CD4-positive, alpha-beta T cell (primary cell): ENCODE measurements at regions not wholly inside any gene's neighbourhood (a gene's known extent, or its start where the extent isn't known, plus 50 kb on each side); places are given as distances from the start of the nearest gene placed in this dataset.
A peak's percentile ranks its signal among the peaks of the same experiment; 100 is the strongest.
"Not testable (repeated sequence)": the region's sequence is repeated elsewhere in the genome, so short reads cannot be mapped to it uniquely, and the experiment has no call there.

Experiments used
- ATAC-seq: fragments of 200-7000 bp; cut with Tn5 transposase; one replicate; pipeline ENCODE4 v1.10.0; 2022; ENCODE audit warnings: mild to moderate bottlenecking; ENCODE audit not compliant: poor library complexity
- CTCF ChIA-PET: fragments of 350-600 bp; sonication (Branson Sonifier 250); formaldehyde crosslinking; loops from one replicate; lab custom pipeline; 2021; ENCODE audit warnings: antibody characterized with exemption, inconsistent platforms; lab: Charles Lee
- POLR2A ChIA-PET: fragments of 350-600 bp; sonication (Branson Sonifier 250); formaldehyde crosslinking; loops from one replicate; lab custom pipeline; 2021; ENCODE audit warnings: antibody characterized with exemption, inconsistent platforms; lab: Charles Lee
- DNase-seq, 14 experiments: peaks; one replicate each; pipeline ENCODE4 v3.0.0-alpha.2; 2013 to 2020; ENCODE audit warnings: mixed read lengths in 2 of 14
- H3K27ac ChIP-seq, 2 donors: one replicate each; pipeline versions ENCODE4 v1.5.1 to v1.7.0; 2013; ENCODE audit warnings: low read length in 2 of 2, low read depth in 1 of 2, mild to moderate bottlenecking in 1 of 2
- H3K27me3 ChIP-seq, 2 experiments: 1 replicate in 1 of 2; 2 replicates in 1 of 2; pipeline versions ENCODE4 v1.6.1 to v1.7.0; 2013; ENCODE audit warnings: low read length in 2 of 2, control low read depth in 1 of 2, mild to moderate bottlenecking in 1 of 2, moderate library complexity in 1 of 2; ENCODE audit not compliant: insufficient read depth in 2 of 2, control insufficient read depth in 1 of 2
- H3K36me3 ChIP-seq: one replicate; pipeline ENCODE4 v1.6.1; 2013; ENCODE audit warnings: low read length, control low read depth; ENCODE audit not compliant: insufficient read depth
- H3K4me1 ChIP-seq: one replicate; pipeline ENCODE4 v1.6.1; 2013; ENCODE audit warnings: low read length, control low read depth; ENCODE audit not compliant: insufficient read depth
- H3K4me3 ChIP-seq: one replicate; pipeline ENCODE4 v1.5.1; 2013; ENCODE audit warnings: mild to moderate bottlenecking, low read length, moderate library complexity
- H3K9me3 ChIP-seq, 2 experiments: 1 replicate in 1 of 2; 2 replicates in 1 of 2; pipeline versions ENCODE4 v1.6.1 to v1.7.0; 2013; ENCODE audit warnings: low read length in 2 of 2, mild to moderate bottlenecking in 2 of 2, control low read depth in 1 of 2, moderate library complexity in 1 of 2; ENCODE audit not compliant: control insufficient read depth in 1 of 2, insufficient read depth in 1 of 2
- H3K27ac Mint-ChIP-seq: one replicate; pipeline ENCODE4 v1.8.0; 2020; ENCODE audit warnings: mixed read lengths
- H3K27me3 Mint-ChIP-seq: one replicate; pipeline ENCODE4 v1.8.0; 2021; ENCODE audit warnings: mixed read lengths
- H3K36me3 Mint-ChIP-seq: one replicate; pipeline ENCODE4 v1.8.0; 2021; ENCODE audit warnings: low read depth, mixed read lengths
- H3K4me1 Mint-ChIP-seq: one replicate; pipeline ENCODE4 v1.8.0; 2021; ENCODE audit warnings: low read depth, mixed read lengths
- H3K4me3 Mint-ChIP-seq: one replicate; pipeline ENCODE4 v1.8.0; 2020; ENCODE audit warnings: mild to moderate bottlenecking, mixed read lengths
- H3K9me3 Mint-ChIP-seq: one replicate; pipeline ENCODE4 v1.8.0; 2020; ENCODE audit warnings: mixed read lengths
- CTCF ChIP-seq: fragments of 200-600 bp; IDR thresholded peaks from one replicate; pipeline ENCODE4 v1.8.0; 2022; ENCODE audit warnings: antibody characterized with exemption, mild to moderate bottlenecking
- intact Hi-C, 2 experiments: fragments of 100-400 bp; cut with DNase I in 1 of 2; cut with micrococcal nuclease in 1 of 2; formaldehyde crosslinking; loops; one replicate each; pipeline versions ENCODE4 v1.15.1 to v1.9.0; 2023 to 2025; cut with DNase I, micrococcal nuclease

- H3K9me3 ChIP-seq, result no peaks in the 10 kb centered on the region
- Mint-ChIP-seq H3K36me3 (no peaks in the 10 kb centered on the region), H3K4me3 (no peak overlapping the region), H3K4me1 (no peaks in the 10 kb centered on the region), H3K27me3 (peaks cover 18% of the 10 kb centered on the region), H3K27ac (no peak overlapping the region), H3K9me3 (peaks cover 1% of the 10 kb centered on the region)
- intact Hi-C loops, result no loop called here
- no peak for TF ChIP-seq CTCF
- ATAC-seq, result no peak
- ChIA-PET CTCF (no interaction called here), POLR2A (no interaction called here)
- no peak overlapping the region for H3K27ac ChIP-seq
- no peaks in the 10 kb centered on the region for H3K4me1 ChIP-seq
- H3K27me3 ChIP-seq, result no peaks in the 10 kb centered on the region
- no peaks in the 10 kb centered on the region for H3K36me3 ChIP-seq
- DNase-seq, result no peak
- H3K4me3 ChIP-seq, result no peak overlapping the region
Measured at GRCh38 chr1:170436928-170437327, 95.0 kb upstream of the GORAB start.

- Mint-ChIP-seq H3K36me3 (no peaks in the 10 kb centered on the region), H3K9me3 (peaks cover 1% of the 10 kb centered on the region), H3K27me3 (peaks cover 4% of the 10 kb centered on the region), H3K4me1 (no peaks in the 10 kb centered on the region), H3K4me3 (no peak overlapping the region), H3K27ac (no peak overlapping the region)
- Histone ChIP-seq H3K4me1 (no peaks in the 10 kb centered on the region), H3K36me3 (no peaks in the 10 kb centered on the region), H3K27me3 (no peaks in the 10 kb centered on the region), H3K27ac (no peak overlapping the region), H3K9me3 (no peaks in the 10 kb centered on the region), H3K4me3 (no peak overlapping the region)
- ATAC-seq, result no peak
- ChIA-PET POLR2A (no interaction called here), CTCF (no interaction called here)
- TF ChIP-seq CTCF, result no peak
- intact Hi-C loops, result no loop called here
- no peak for DNase-seq
Measured at GRCh38 chr1:170445096-170445495, 86.9 kb upstream of the GORAB start.

- ChIA-PET POLR2A (no interaction called here), CTCF (no interaction called here)
- H3K4me3 Mint-ChIP-seq, result no peak overlapping the region
- no peaks in the 10 kb centered on the region for H3K27me3 Mint-ChIP-seq
- H3K9me3 ChIP-seq, result no peaks in the 10 kb centered on the region
- no peaks in the 10 kb centered on the region for H3K36me3 ChIP-seq
- no peak overlapping the region for H3K27ac ChIP-seq
- H3K27me3 ChIP-seq, result no peaks in the 10 kb centered on the region
- no peak overlapping the region for H3K27ac Mint-ChIP-seq
- ATAC-seq (no peak), DNase-seq (no peak)
- H3K4me1 Mint-ChIP-seq, result no peaks in the 10 kb centered on the region
- no peaks in the 10 kb centered on the region for H3K36me3 Mint-ChIP-seq
- intact Hi-C loops, result no loop called here
- H3K9me3 Mint-ChIP-seq, result peaks cover 4% of the 10 kb centered on the region
- no peak overlapping the region for H3K4me3 ChIP-seq
- no peaks in the 10 kb centered on the region for H3K4me1 ChIP-seq
- TF ChIP-seq CTCF, result no peak
Measured at GRCh38 chr1:170448661-170449158, 83.3 kb upstream of the GORAB start.

- intact Hi-C loops, CTCF ChIA-PET, POLR2A ChIA-PET: not testable (repeated sequence)
Measured at GRCh38 chr1:170457325-170458050, 74.5 kb upstream of the GORAB start.

More at GRCh38 chr1:170457325-170458050, 74.5 kb upstream of the GORAB start:
- not testable (repeated sequence) for H3K4me3 ChIP-seq, H3K4me1 Mint-ChIP-seq, H3K9me3 ChIP-seq, ATAC-seq, H3K27ac ChIP-seq, H3K4me1 ChIP-seq, H3K36me3 ChIP-seq, H3K4me3 Mint-ChIP-seq, H3K36me3 Mint-ChIP-seq, H3K27me3 ChIP-seq, H3K27ac Mint-ChIP-seq
- DNase-seq, result peak in 2 of 14 experiments; percentile 2 to 9
- peaks cover 27% of the 10 kb centered on the region for H3K27me3 Mint-ChIP-seq
- peaks cover 11% of the 10 kb centered on the region for H3K9me3 Mint-ChIP-seq
